PC-9 (cell line): ENCODE measurements at regions not wholly inside any gene's neighbourhood (a gene's known extent, or its start where the extent isn't known, plus 50 kb on each side); places are given as distances from the start of the nearest gene placed in this dataset.

Experiments used
- BruUV-seq: library from RNA; stranded (reverse); fragments of 400-500 nt; replicated peaks from 2 replicates; lab custom pipeline; 2021; lab: Mats Ljungman, UMichigan
- CTCF ChIA-PET: fragments of 300-600 bp; sonication (Branson Sonifier 250); formaldehyde crosslinking; loops from one replicate; lab custom pipeline; 2022; ENCODE audit warnings: antibody characterized with exemption; lab: Charles Lee
- POLR2A ChIA-PET: fragments of 300-600 bp; sonication (Branson Sonifier 250); formaldehyde crosslinking; loops from one replicate; lab custom pipeline; 2022; ENCODE audit warnings: antibody characterized with exemption; ENCODE audit not compliant: unreplicated experiment; lab: Charles Lee
- DNase-seq, 2 experiments: peaks; one replicate each; pipeline versions ENCODE4 v3.0.0 to v3.0.0-alpha.2; 2015 to 2022; ENCODE audit warnings: mixed read lengths in 1 of 2
- H2AFZ ChIP-seq: fragments of 200-600 bp; sonication (generic); 2 replicates; pipeline ENCODE4 v1.8.1; 2017; ENCODE audit warnings: antibody characterized with exemption
- H3F3A ChIP-seq: fragments of 200-600 bp; sonication (generic); 2 replicates; pipeline ENCODE4 v1.8.1; 2017; ENCODE audit warnings: antibody characterized with exemption, mild to moderate bottlenecking, low read depth; ENCODE audit not compliant: insufficient read depth
- H3K27ac ChIP-seq: fragments of 200-600 bp; sonication (generic); 2 replicates; pipeline ENCODE4 v1.6.1; 2016; ENCODE audit warnings: mixed run types
- H3K27me3 ChIP-seq: fragments of 200-600 bp; sonication (generic); 2 replicates; pipeline ENCODE4 v1.6.1; 2016; ENCODE audit warnings: low read depth, mixed run types; ENCODE audit not compliant: insufficient read depth
- H3K36me3 ChIP-seq: fragments of 200-600 bp; sonication (generic); 2 replicates; pipeline ENCODE4 v1.6.1; 2016; ENCODE audit warnings: low read depth, mixed run types
- H3K4me1 ChIP-seq: fragments of 200-600 bp; sonication (generic); replicated peaks from 2 replicates; pipeline ENCODE4 v1.6.1; 2016; ENCODE audit warnings: mixed run types; ENCODE audit not compliant: insufficient read depth
- H3K4me2 ChIP-seq: fragments of 200-600 bp; sonication (generic); 2 replicates; pipeline ENCODE4 v1.6.1; 2017; ENCODE audit warnings: mixed run types
- H3K4me3 ChIP-seq: fragments of 200-600 bp; sonication (generic); 2 replicates; pipeline ENCODE4 v1.6.1; 2016; ENCODE audit warnings: mixed run types
- H3K79me2 ChIP-seq: fragments of 200-600 bp; sonication (generic); 2 replicates; pipeline ENCODE4 v1.6.1; 2017; ENCODE audit warnings: low read depth, mixed run types
- H3K9me2 ChIP-seq: fragments of 200-600 bp; sonication (generic); 2 replicates; pipeline ENCODE4 v1.8.1; 2017; ENCODE audit warnings: mild to moderate bottlenecking; ENCODE audit not compliant: insufficient read depth
- H3K9me3 ChIP-seq: fragments of 200-600 bp; sonication (generic); 2 replicates; pipeline ENCODE4 v1.8.1; 2016; ENCODE audit warnings: low read depth; ENCODE audit not compliant: insufficient read depth
- H4K20me1 ChIP-seq: fragments of 200-600 bp; sonication (generic); 2 replicates; pipeline ENCODE4 v1.8.1; 2017; ENCODE audit not compliant: insufficient read depth
- EZH2 ChIP-seq: fragments of 200-600 bp; sonication (generic); IDR thresholded peaks from 2 replicates; pipeline ENCODE4 v1.8.0; 2017; ENCODE audit warnings: antibody characterized with exemption, low read depth
- intact Hi-C: fragments of 100-400 bp; cut with micrococcal nuclease; formaldehyde crosslinking; loops from one replicate; pipeline ENCODE4 v1.10.0; 2022; ENCODE audit not compliant: unreplicated experiment
- TF ChIP-seq, protein P1 (sequence below): fragments of 200-600 bp; sonication (generic); conservative IDR thresholded peaks from 2 replicates; pipeline ENCODE4 v1.6.1; 2017; ENCODE audit warnings: mixed run types, antibody characterized with exemption, mild to moderate bottlenecking, moderate library complexity

- ChIA-PET CTCF (no interaction called here), POLR2A (no interaction called here)
- H3K79me2 ChIP-seq = no peaks in the 10 kb centered on the region
- intact Hi-C loops = no loop called here
- BruUV-seq = no TSS peak
- peaks cover 1% of the 10 kb centered on the region; the same call in 1 of the 2 replicates for H3K27me3 ChIP-seq
- no peaks in the 10 kb centered on the region for H3K36me3 ChIP-seq
- no peaks in the 10 kb centered on the region; the same call in 1 of the 2 replicates for H3K9me3 ChIP-seq
- H3F3A ChIP-seq = no peaks in the 10 kb centered on the region
- no peak for DNase-seq
- H3K4me1 ChIP-seq = no peaks in the 10 kb centered on the region
- H4K20me1 ChIP-seq = no peaks in the 10 kb centered on the region
- no peak overlapping the region for H2AFZ ChIP-seq
- TF ChIP-seq EZH2 = no peak
- TF ChIP-seq, protein P1, sequence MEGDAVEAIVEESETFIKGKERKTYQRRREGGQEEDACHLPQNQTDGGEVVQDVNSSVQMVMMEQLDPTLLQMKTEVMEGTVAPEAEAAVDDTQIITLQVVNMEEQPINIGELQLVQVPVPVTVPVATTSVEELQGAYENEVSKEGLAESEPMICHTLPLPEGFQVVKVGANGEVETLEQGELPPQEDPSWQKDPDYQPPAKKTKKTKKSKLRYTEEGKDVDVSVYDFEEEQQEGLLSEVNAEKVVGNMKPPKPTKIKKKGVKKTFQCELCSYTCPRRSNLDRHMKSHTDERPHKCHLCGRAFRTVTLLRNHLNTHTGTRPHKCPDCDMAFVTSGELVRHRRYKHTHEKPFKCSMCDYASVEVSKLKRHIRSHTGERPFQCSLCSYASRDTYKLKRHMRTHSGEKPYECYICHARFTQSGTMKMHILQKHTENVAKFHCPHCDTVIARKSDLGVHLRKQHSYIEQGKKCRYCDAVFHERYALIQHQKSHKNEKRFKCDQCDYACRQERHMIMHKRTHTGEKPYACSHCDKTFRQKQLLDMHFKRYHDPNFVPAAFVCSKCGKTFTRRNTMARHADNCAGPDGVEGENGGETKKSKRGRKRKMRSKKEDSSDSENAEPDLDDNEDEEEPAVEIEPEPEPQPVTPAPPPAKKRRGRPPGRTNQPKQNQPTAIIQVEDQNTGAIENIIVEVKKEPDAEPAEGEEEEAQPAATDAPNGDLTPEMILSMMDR = no peak
- H3K4me2 ChIP-seq = peak overlapping the region; percentile 48; the same call in 1 of the 2 replicates
- H3K9me2 ChIP-seq = no peaks in the 10 kb centered on the region
- no peak overlapping the region for H3K4me3 ChIP-seq
- H3K27ac ChIP-seq = no peak overlapping the region
Measured at GRCh38 chr5:109931049-109931780, 241.5 kb downstream of the MAN2A1 start.

DNA sequence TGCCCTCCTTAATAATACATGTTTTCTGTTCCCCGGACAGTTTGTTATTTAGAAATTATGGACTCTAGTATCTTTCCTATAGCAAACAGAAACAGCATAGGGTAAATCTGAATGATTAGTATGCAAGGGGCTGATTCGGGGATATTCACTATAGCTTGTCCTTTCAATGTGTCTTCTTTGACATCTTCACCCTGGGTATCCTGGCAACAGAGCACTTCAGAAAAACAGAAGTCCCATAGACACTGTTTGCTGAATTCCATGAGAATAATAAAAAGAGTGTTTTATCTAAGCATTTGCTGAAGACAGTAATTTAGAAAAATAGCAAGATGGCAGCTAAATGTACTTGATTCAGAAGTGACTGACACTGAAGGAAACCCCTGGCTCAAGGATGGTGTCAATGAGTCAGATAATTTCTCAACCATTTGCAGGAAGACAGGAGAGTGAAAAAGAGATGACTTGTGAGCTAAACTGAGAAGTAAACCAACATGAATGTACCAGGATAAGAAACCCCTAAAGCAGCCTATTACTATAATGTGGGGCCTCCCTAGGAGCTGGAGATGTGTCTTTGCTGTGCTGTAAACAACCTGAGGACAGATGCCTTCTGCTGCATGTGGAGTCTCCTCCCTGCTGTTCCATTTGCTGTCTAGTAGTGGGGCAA, 246.2 kb downstream of the MAN2A1 start:
- no peaks in the 10 kb centered on the region for H3F3A ChIP-seq
- H3K27me3 ChIP-seq = no peaks in the 10 kb centered on the region
- no peaks in the 10 kb centered on the region; the same call in none of the 2 replicates for H3K9me3 ChIP-seq
- BruUV-seq = no TSS peak
- H3K4me3 ChIP-seq = no peak overlapping the region
- no peak overlapping the region for H3K27ac ChIP-seq
- no peaks in the 10 kb centered on the region for H3K79me2 ChIP-seq
- H2AFZ ChIP-seq = no peak overlapping the region
- no peaks in the 10 kb centered on the region for H3K4me1 ChIP-seq
- no peaks in the 10 kb centered on the region for H4K20me1 ChIP-seq
- no peak overlapping the region for H3K4me2 ChIP-seq
- intact Hi-C loops = no loop called here
- POLR2A ChIA-PET = no interaction called here
- no peak for TF ChIP-seq EZH2
- TF ChIP-seq, protein P1 = no peak
- CTCF ChIA-PET = no interaction called here
- no peaks in the 10 kb centered on the region for H3K36me3 ChIP-seq
- no peaks in the 10 kb centered on the region for H3K9me2 ChIP-seq
- no peak for DNase-seq

DNA sequence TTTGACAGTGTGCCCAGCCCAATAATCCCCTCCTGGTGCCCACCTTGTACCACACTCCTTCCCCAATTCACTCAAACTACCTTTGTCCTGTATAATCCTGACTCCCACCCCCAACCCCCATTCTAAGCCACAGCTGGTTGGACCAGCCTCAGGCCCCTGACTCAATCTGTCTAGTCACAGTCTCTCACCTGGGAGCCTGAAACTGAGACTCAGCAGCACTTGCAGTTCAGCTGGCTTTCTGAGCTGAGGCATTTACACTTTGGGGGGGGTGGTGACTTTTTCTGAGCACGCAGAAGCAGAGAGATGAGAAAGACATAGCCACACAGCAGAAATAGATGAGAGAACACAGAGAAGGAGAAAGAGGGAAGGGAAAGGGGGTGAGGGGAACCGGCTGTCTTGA, 247.3 kb downstream of the MAN2A1 start:
- intact Hi-C loops = no loop called here
- no peak overlapping the region for H3K27ac ChIP-seq
- no peak for DNase-seq
- no peaks in the 10 kb centered on the region for H3F3A ChIP-seq
- no peak overlapping the region for H3K4me3 ChIP-seq
- no peaks in the 10 kb centered on the region for H3K79me2 ChIP-seq
- H4K20me1 ChIP-seq = no peaks in the 10 kb centered on the region
- H3K4me1 ChIP-seq = no peaks in the 10 kb centered on the region
- H2AFZ ChIP-seq = no peak overlapping the region
- TF ChIP-seq, protein P1 = no peak
- no peak for TF ChIP-seq EZH2
- BruUV-seq = no TSS peak
- H3K4me2 ChIP-seq = no peak overlapping the region
- POLR2A ChIA-PET = no interaction called here
- CTCF ChIA-PET = no interaction called here
- no peaks in the 10 kb centered on the region for H3K36me3 ChIP-seq
- no peaks in the 10 kb centered on the region for H3K27me3 ChIP-seq
- H3K9me2 ChIP-seq = no peaks in the 10 kb centered on the region
- H3K9me3 ChIP-seq = no peaks in the 10 kb centered on the region; the same call in 1 of the 2 replicates
